H1 (cell line): ENCODE measurements at regions not wholly inside any gene's neighbourhood (a gene's known extent, or its start where the extent isn't known, plus 50 kb on each side); places are given as distances from the start of the nearest gene placed in this dataset.

ENCODE experiments used
- EGR1 ChIP-seq: IDR thresholded peaks from 2 replicates; pipeline ENCODE4 v1.6.1; 2011; ENCODE audit warnings: low read depth, low read length, borderline replicate concordance
- SIRT6 ChIP-seq: IDR thresholded peaks from one replicate; pipeline ENCODE4 v1.7.1; 2012; ENCODE audit warnings: low read length, inconsistent platforms
- SP1 ChIP-seq: IDR thresholded peaks from 2 replicates; pipeline ENCODE4 v1.6.1; 2011; ENCODE audit warnings: low read depth, low read length

DNA sequence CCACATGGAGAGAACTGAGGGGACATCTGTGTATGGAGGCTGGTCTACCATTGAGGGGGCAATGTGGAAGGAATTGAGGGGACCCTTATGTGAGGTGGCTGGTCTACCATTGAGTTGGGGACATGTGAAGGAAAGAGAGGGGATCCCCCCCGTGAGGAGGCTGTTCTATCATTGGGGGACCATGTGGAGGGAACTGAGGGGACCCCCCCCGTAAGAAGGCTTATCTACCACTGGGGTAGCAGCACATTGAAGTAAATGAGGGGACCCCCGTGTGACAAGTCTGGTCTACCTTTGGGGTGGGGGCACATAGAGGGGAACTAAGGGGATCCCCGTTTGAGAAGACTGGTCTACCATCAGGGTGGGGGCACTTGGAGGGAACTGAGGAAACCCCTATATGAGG, 158.0 kb downstream of the FBLN2 start (continued):
- TF ChIP-seq SP1 (no peak), SIRT6 (no peak), EGR1 (no peak)
